Tibial nerve (tissue), 4 donors: ENCODE measurements at regions not wholly inside any gene's neighbourhood (a gene's known extent, or its start where the extent isn't known, plus 50 kb on each side); places are given as distances from the start of the nearest gene placed in this dataset.
A peak's percentile ranks its signal among the peaks of the same experiment; 100 is the strongest.

Experiments
- DNase-seq, 2 donors: peaks; one replicate each; pipeline ENCODE4 v3.0.0-alpha.2; 2019; ENCODE audit warnings: low spot score in 2 of 2
- H3K27ac ChIP-seq, 4 donors: fragments of 200-600 bp; sonication (generic) in 3 of 4; one replicate each; pipeline ENCODE4 v1.5.1; 2017 to 2019; ENCODE audit warnings: mild to moderate bottlenecking in 1 of 4
- H3K27me3 ChIP-seq, 2 donors: fragments of 200-600 bp; sonication (generic) in 1 of 2; one replicate each; pipeline versions ENCODE4 v1.5.1 to v1.6.0; 2017 to 2019
- H3K36me3 ChIP-seq, 3 donors: fragments of 200-600 bp; sonication (generic); one replicate each; pipeline ENCODE4 v1.5.1; 2018 to 2019
- H3K4me1 ChIP-seq, 4 donors: fragments of 200-600 bp; sonication (generic) in 3 of 4; one replicate each; pipeline ENCODE4 v1.5.1; 2017 to 2019
- H3K4me3 ChIP-seq, 4 donors: fragments of 200-600 bp; sonication (generic) in 3 of 4; one replicate each; pipeline ENCODE4 v1.5.1; 2017 to 2019; ENCODE audit warnings: mild to moderate bottlenecking in 1 of 4, moderate library complexity in 1 of 4
- H3K9me3 ChIP-seq, 4 donors: fragments of 200-600 bp; sonication (generic) in 3 of 4; one replicate each; pipeline ENCODE4 v1.5.1; 2017 to 2019
- EP300 ChIP-seq, 2 donors: sonication (generic); formaldehyde crosslinking; IDR thresholded peaks; one replicate each; pipeline ENCODE4 v1.6.1; 2017; ENCODE audit warnings: antibody characterized with exemption in 2 of 2, mild to moderate bottlenecking in 1 of 2
- POLR2A ChIP-seq, 2 donors: fragments of 450-650 bp; IDR thresholded peaks; one replicate each; pipeline ENCODE4 v1.6.1; 2017; ENCODE audit warnings: antibody characterized with exemption in 2 of 2, mild to moderate bottlenecking in 2 of 2, moderate library complexity in 2 of 2
- WGBS, 2 donors: methylation state at CpG; one replicate each; pipeline ENCODE4 v1.1.5; 2018; 5-methylcytosine and 5-hydroxymethylcytosine counted together
- TF ChIP-seq, protein P1 (sequence below), 5 experiments: fragments of 200-600 bp in 3 of 5; fragments of 450-650 bp in 2 of 5; sonication (generic) in 3 of 5; IDR thresholded peaks; one replicate each; pipeline ENCODE4 v1.5.1; 2016 to 2019; ENCODE audit warnings: antibody characterized with exemption in 5 of 5, mild to moderate bottlenecking in 3 of 5, moderate library complexity in 2 of 5

DNA sequence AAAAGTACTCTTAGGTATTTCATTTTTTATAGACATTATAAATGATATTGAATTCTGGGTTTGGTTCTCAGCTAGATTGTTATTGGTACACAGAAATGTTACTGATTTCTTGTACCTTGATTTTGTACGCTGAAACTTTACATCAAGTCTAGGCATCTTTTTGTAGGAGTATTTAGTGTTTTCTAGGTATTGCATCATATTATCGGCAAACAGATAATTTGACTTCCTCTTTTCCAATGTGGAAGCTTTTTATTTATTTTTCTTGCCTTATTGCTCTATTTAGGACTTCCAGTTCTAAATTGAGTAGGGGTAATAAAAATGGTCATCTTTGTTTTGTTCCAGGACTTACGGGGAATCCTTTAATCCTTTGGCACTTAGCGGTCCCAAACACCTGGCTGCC is 676.6 kb upstream of the CCDC179 start:
- Histone ChIP-seq H3K27me3 (no peaks in the 10 kb centered on the region), H3K9me3 (peaks cover 0 to 4% (median 0%) of the 10 kb centered on the region in 4 donors), H3K4me3 (no peak overlapping the region), H3K36me3 (no peaks in the 10 kb centered on the region), H3K27ac (no peak overlapping the region), H3K4me1 (peaks cover 0 to 7% (median 0%) of the 10 kb centered on the region in 4 donors)
- no peak for DNase-seq
- WGBS, 2 donors = 85 to 94% methylated on average over 4 of the region's 4 CpGs
- no peak for TF ChIP-seq EP300 (IDR thresholded peaks at IDR 0.05)
- TF ChIP-seq POLR2A (IDR thresholded peaks at IDR 0.05) = no peak
- TF ChIP-seq, protein P1, sequence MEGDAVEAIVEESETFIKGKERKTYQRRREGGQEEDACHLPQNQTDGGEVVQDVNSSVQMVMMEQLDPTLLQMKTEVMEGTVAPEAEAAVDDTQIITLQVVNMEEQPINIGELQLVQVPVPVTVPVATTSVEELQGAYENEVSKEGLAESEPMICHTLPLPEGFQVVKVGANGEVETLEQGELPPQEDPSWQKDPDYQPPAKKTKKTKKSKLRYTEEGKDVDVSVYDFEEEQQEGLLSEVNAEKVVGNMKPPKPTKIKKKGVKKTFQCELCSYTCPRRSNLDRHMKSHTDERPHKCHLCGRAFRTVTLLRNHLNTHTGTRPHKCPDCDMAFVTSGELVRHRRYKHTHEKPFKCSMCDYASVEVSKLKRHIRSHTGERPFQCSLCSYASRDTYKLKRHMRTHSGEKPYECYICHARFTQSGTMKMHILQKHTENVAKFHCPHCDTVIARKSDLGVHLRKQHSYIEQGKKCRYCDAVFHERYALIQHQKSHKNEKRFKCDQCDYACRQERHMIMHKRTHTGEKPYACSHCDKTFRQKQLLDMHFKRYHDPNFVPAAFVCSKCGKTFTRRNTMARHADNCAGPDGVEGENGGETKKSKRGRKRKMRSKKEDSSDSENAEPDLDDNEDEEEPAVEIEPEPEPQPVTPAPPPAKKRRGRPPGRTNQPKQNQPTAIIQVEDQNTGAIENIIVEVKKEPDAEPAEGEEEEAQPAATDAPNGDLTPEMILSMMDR (IDR thresholded peaks at IDR 0.05) = no peak

DNA sequence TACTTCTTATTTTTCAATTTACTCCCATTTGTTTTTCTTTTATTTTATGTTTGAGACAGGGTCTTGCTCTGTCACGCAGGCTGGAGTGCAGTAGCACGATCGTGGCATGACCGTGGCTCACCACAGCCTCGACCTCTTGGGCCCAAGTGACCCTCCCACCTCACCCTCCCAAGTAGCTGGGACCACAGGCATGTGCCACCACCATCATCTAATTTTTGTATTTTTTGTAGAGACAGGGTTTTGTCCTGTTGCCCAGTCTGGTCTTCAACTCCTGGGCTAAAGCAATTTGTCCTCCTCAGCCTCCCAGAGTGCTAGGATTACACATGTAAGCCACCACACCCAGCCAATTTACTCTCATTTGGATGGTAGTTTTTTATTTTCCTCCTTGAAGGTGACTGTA is 679.3 kb upstream of the CCDC179 start:
- no peak for DNase-seq
- Histone ChIP-seq H3K9me3 (peaks cover 0 to 4% (median 0%) of the 10 kb centered on the region in 4 donors), H3K4me1 (peaks cover 0 to 7% (median 0%) of the 10 kb centered on the region in 4 donors), H3K27me3 (no peaks in the 10 kb centered on the region), H3K36me3 (no peaks in the 10 kb centered on the region), H3K27ac (no peak overlapping the region), H3K4me3 (no peak overlapping the region)
- no peak for TF ChIP-seq EP300 (IDR thresholded peaks at IDR 0.05)
- TF ChIP-seq, protein P1 (IDR thresholded peaks at IDR 0.05) = no peak
- TF ChIP-seq POLR2A (IDR thresholded peaks at IDR 0.05) = no peak
- 80 to 82% methylated on average over 4 to 5 of the region's 5 CpGs for WGBS, 2 donors

DNA sequence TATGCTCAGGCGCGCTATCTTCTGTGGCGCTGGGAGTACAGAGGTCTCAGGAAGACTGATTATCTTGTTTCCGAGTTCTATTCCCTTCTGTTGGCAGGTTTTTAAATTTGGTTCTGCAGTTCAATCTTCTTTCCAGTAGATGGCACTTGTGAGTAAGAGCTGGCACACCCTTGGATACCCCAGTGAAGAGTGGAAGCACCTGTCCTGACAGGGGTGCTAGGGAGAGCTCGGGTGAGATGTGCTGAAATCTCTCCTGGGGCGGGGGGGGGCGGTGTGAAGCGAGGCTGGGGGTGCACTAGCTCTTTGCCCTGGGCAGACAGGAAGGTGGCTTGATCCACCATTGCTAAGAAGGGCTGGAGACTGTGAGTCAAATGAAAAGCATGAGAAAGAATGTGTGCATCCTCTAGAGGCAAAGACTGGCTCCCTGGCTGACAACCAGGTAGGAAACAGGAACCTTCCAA is 679.9 kb upstream of the CCDC179 start:
- Histone ChIP-seq H3K4me1 (peaks cover 0 to 7% (median 0%) of the 10 kb centered on the region in 4 donors), H3K4me3 (no peak overlapping the region), H3K27me3 (no peaks in the 10 kb centered on the region), H3K36me3 (no peaks in the 10 kb centered on the region), H3K27ac (no peak overlapping the region), H3K9me3 (peaks cover 0 to 4% (median 0%) of the 10 kb centered on the region in 4 donors)
- DNase-seq = no peak
- 5 to 10% methylated on average over 7 to 8 of the region's 8 CpGs for WGBS, 2 donors
- no peak for TF ChIP-seq EP300 (IDR thresholded peaks at IDR 0.05)
- TF ChIP-seq, protein P1 (IDR thresholded peaks at IDR 0.05) = peak; percentile 22 to 59 (median 48)

DNA sequence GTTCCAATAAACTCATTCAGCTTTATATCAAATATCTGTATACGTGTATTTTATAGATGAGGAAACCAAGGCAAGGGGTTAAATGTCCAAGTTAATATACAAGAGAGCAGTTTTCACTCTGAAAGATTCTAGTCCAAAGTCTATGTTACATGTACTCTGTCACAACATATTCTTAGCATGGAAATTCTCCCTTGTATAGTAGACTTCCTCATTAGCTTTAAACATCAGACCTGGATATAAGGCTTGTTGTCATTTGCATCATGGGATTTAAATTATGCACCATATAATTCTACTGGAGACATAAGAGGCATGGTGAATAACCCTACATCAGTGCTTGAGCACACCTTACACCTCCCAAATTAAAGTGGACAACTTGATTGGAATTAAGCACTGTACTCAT is 681.9 kb upstream of the CCDC179 start:
- H3K36me3 ChIP-seq = no peaks in the 10 kb centered on the region
- no peaks in the 10 kb centered on the region for H3K27me3 ChIP-seq
- WGBS, 2 donors = 92 to 93% methylated on average over 1 of the region's 1 CpG
- TF ChIP-seq, protein P1 (IDR thresholded peaks at IDR 0.05) = no peak
- no peak for TF ChIP-seq POLR2A (IDR thresholded peaks at IDR 0.05)
- peaks cover 0 to 7% (median 0%) of the 10 kb centered on the region in 4 donors for H3K4me1 ChIP-seq
- H3K27ac ChIP-seq = no peak overlapping the region
- no peak overlapping the region for H3K4me3 ChIP-seq
- H3K9me3 ChIP-seq = peaks cover 0 to under 1% (median 0%) of the 10 kb centered on the region in 4 donors
- no peak for DNase-seq

DNA sequence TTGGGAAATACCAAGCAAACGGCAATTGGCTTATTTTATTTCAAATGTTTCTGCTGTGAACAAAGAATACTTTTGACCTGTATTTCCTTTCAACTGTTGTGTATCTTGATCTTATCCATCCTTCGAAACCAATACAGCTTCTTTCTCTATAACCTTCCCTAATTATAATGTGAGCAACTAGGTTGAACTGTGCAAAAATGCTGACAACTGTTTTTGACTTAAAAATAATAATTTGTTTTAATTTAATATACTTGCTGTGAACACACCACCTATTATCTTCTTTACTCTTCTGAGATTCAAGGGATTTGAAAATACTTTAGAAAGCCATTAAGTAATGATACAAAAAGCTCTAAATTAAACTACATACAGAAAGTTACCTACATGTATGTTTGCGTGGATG is 682.5 kb upstream of the CCDC179 start:
- Histone ChIP-seq H3K4me1 (peaks cover 0 to 7% (median 0%) of the 10 kb centered on the region in 4 donors), H3K27me3 (no peaks in the 10 kb centered on the region), H3K27ac (no peak overlapping the region), H3K9me3 (no peaks in the 10 kb centered on the region), H3K4me3 (no peak overlapping the region), H3K36me3 (no peaks in the 10 kb centered on the region)
- no peak for DNase-seq
- 66 to 78% methylated on average over 3 of the region's 3 CpGs for whole genome bisulfite sequencing, 2 donors
- no peak for TF ChIP-seq POLR2A (IDR thresholded peaks at IDR 0.05)
- TF ChIP-seq, protein P1 (IDR thresholded peaks at IDR 0.05) = no peak
